HepG2 (cell line): ENCODE measurements at regions not wholly inside any gene's neighbourhood (a gene's known extent, or its start where the extent isn't known, plus 50 kb on each side); places are given as distances from the start of the nearest gene placed in this dataset.

Experiments used
- ATAC-seq: fragments of 200-7000 bp; cut with Tn5 transposase; 3 replicates; pipeline ENCODE4 v1.9.1; 2020; ENCODE audit warnings: mild to moderate bottlenecking, moderate library complexity
- BruUV-seq: library from RNA; stranded (reverse); fragments of 400-500 nt; replicated peaks from 2 replicates; lab custom pipeline; 2021; lab: Mats Ljungman, UMichigan
- CTCF ChIA-PET: fragments of 300-600 bp; formaldehyde crosslinking; extraction: SDS; loops from one replicate; lab custom pipeline; 2021; ENCODE audit warnings: low total read pairs, inconsistent platforms, low intra/inter-chr PET ratio; lab: Yijun Ruan, JAX
- POLR2A ChIA-PET: fragments of 350-600 bp; sonication (Branson Sonifier 250); formaldehyde crosslinking; loops from one replicate; lab custom pipeline; 2020; ENCODE audit warnings: antibody characterized with exemption, inconsistent platforms; lab: Yijun Ruan, JAX
- DNase-seq: peaks from one replicate; pipeline ENCODE4 v3.0.0-alpha.2; 2015; ENCODE audit warnings: low spot score
- FAIRE-seq: peaks from 3 replicates; lab custom pipeline; 2011; peaks lifted over from hg19 to GRCh38; lab: Jason Lieb, UNC
- H2AFZ ChIP-seq: one replicate; pipeline ENCODE4 v1.6.1; 2011; ENCODE audit warnings: low read length, inconsistent platforms
- H3K27ac ChIP-seq: fragments of 300-600 bp; 3 replicates; pipeline ENCODE4 v1.8.0; 2011; ENCODE audit warnings: mixed run types, mild to moderate bottlenecking, mixed read lengths, low read length, inconsistent platforms; ENCODE audit not compliant: insufficient read depth; ENCODE audit errors: extremely low read length
- H3K27me3 ChIP-seq, 2 experiments: fragments of 200-600 bp in 1 of 2; 2 replicates in 1 of 2; 3 replicates in 1 of 2; pipeline versions ENCODE4 v1.6.0 to v1.8.0; 2011; ENCODE audit warnings: low read length in 2 of 2, mild to moderate bottlenecking in 2 of 2, moderate library complexity in 2 of 2, inconsistent platforms in 1 of 2; ENCODE audit not compliant: insufficient read depth in 2 of 2, control insufficient read depth in 1 of 2
- H3K36me3 ChIP-seq, 2 experiments: fragments of 200-600 bp in 1 of 2; replicated peaks in 1 of 2; 2 replicates in 1 of 2; 3 replicates in 1 of 2; pipeline versions ENCODE4 v1.5.1 to v1.8.0; 2011; ENCODE audit warnings: low read length in 2 of 2, inconsistent platforms in 1 of 2; ENCODE audit not compliant: insufficient read depth in 2 of 2, control insufficient read depth in 1 of 2
- H3K4me1 ChIP-seq: 2 replicates; pipeline ENCODE4 v1.5.1; 2012; ENCODE audit warnings: low read length, inconsistent platforms; ENCODE audit not compliant: insufficient read depth
- H3K4me2 ChIP-seq: 2 replicates; pipeline ENCODE4 v1.6.0; 2011; ENCODE audit warnings: low read depth, low read length, inconsistent platforms
- H3K4me3 ChIP-seq, 3 experiments: fragments of 200-600 bp in 1 of 3; sonication (generic), shearing (Covaris generic) in 1 of 3; replicated peaks in 1 of 3; 2 replicates each; pipeline ENCODE4 v1.5.1; 2011 to 2016; ENCODE audit warnings: low read length in 3 of 3, inconsistent platforms in 2 of 3, low read depth in 2 of 3, mild to moderate bottlenecking in 2 of 3, control low read depth in 1 of 3, mixed read lengths in 1 of 3; ENCODE audit not compliant: insufficient read depth in 1 of 3
- H3K79me2 ChIP-seq: one replicate; pipeline ENCODE4 v1.6.1; 2011; ENCODE audit warnings: low read length, inconsistent platforms; ENCODE audit not compliant: insufficient read depth
- H3K9ac ChIP-seq: 2 replicates; pipeline ENCODE4 v1.6.0; 2011; ENCODE audit warnings: mild to moderate bottlenecking, low read depth, low read length, inconsistent platforms; ENCODE audit not compliant: insufficient read depth
- H3K9me3 ChIP-seq: 2 replicates; pipeline ENCODE4 v1.5.1; 2012; ENCODE audit warnings: mild to moderate bottlenecking, low read length
- H4K20me1 ChIP-seq: 2 replicates; pipeline ENCODE4 v1.6.0; 2011; ENCODE audit warnings: inconsistent platforms, mild to moderate bottlenecking, low read length, moderate library complexity; ENCODE audit not compliant: insufficient read depth
- AKNA ChIP-seq: sonication (generic); formaldehyde crosslinking; IDR thresholded peaks from 2 replicates; pipeline ENCODE4 v1.4.0; 2020; ENCODE audit warnings: missing genetic modification reagents, borderline replicate concordance
- ARID2 ChIP-seq: sonication (generic); formaldehyde crosslinking; IDR thresholded peaks from 2 replicates; pipeline ENCODE4 v1.8.1; 2022; ENCODE audit warnings: mild to moderate bottlenecking, missing genetic modification reagents, borderline replicate concordance
- JUND ChIP-seq: sonication (generic); formaldehyde crosslinking; IDR thresholded peaks from 2 replicates; pipeline ENCODE4 v1.8.0; 2022; ENCODE audit warnings: mild to moderate bottlenecking, missing genetic modification reagents
- NR1H2 ChIP-seq: sonication (generic); formaldehyde crosslinking; IDR thresholded peaks from 2 replicates; pipeline ENCODE4 v1.8.1; 2022; ENCODE audit warnings: low read depth, missing genetic modification reagents, borderline replicate concordance
- NR2C2 ChIP-seq: sonication (generic); formaldehyde crosslinking; IDR thresholded peaks from 2 replicates; pipeline ENCODE4 v1.4.0; 2020; ENCODE audit warnings: missing genetic modification reagents, mild to moderate bottlenecking, moderate library complexity, borderline replicate concordance
- SMYD3 ChIP-seq: sonication (generic); formaldehyde crosslinking; IDR thresholded peaks from 2 replicates; pipeline ENCODE4 v1.8.1; 2023; ENCODE audit warnings: mild to moderate bottlenecking, missing genetic modification reagents
- SUZ12 ChIP-seq: fragments of 150-350 bp; IDR thresholded peaks from 2 replicates; pipeline ENCODE4 v1.6.1; 2014; ENCODE audit warnings: low read depth, low read length
- WGBS: methylation state at CpG from one replicate; pipeline ENCODE4 v1.1.6; 2017; ENCODE audit warnings: low lambda C conversion rate; 5-methylcytosine and 5-hydroxymethylcytosine counted together
- in situ Hi-C: cut with HindIII; loops from 2 replicates; pipeline ENCODE4 v1.10.0; 2017; ENCODE audit warnings: low pct_unique_long_range_greater_than_20kb; ENCODE audit not compliant: extremely low pct_ligation_motif_present
- intact Hi-C: fragments of 100-400 bp; cut with micrococcal nuclease; formaldehyde crosslinking; loops from one replicate; pipeline ENCODE4 v1.10.0; 2022; ENCODE audit not compliant: unreplicated experiment
- TF ChIP-seq, protein P1 (sequence below): sonication (generic); formaldehyde crosslinking; conservative IDR thresholded peaks from 2 replicates; pipeline ENCODE4 v1.8.0; 2022; ENCODE audit warnings: missing genetic modification reagents

GRCh38 chr13:109665240-109665639 lies 121.1 kb downstream of the IRS2 start:
- DNase-seq (no peak), ATAC-seq (no peak), FAIRE-seq (no peak)
- in situ Hi-C loops (no loop called here), intact Hi-C loops (no loop called here)
- WGBS: 42% methylated on average over 8 of the region's 8 CpGs
- Histone ChIP-seq H3K4me2 (no peak overlapping the region), H3K27me3 (peaks cover 1 to 5% of the 10 kb centered on the region in 2 experiments; a peak in 2 of 5 replicates), H3K4me3 (no peak overlapping the region), H3K4me1 (no peaks in the 10 kb centered on the region), H3K27ac (no peak overlapping the region), H2AFZ (no peak overlapping the region), H3K36me3 (no peaks in the 10 kb centered on the region), H3K9ac (no peak overlapping the region), H3K79me2 (no peaks in the 10 kb centered on the region), H4K20me1 (no peaks in the 10 kb centered on the region), H3K9me3 (no peaks in the 10 kb centered on the region)
- no peak for TF ChIP-seq NR1H2 (CRISPR knock-in tag)
- TF ChIP-seq SUZ12: no peak
- TF ChIP-seq, protein P1, sequence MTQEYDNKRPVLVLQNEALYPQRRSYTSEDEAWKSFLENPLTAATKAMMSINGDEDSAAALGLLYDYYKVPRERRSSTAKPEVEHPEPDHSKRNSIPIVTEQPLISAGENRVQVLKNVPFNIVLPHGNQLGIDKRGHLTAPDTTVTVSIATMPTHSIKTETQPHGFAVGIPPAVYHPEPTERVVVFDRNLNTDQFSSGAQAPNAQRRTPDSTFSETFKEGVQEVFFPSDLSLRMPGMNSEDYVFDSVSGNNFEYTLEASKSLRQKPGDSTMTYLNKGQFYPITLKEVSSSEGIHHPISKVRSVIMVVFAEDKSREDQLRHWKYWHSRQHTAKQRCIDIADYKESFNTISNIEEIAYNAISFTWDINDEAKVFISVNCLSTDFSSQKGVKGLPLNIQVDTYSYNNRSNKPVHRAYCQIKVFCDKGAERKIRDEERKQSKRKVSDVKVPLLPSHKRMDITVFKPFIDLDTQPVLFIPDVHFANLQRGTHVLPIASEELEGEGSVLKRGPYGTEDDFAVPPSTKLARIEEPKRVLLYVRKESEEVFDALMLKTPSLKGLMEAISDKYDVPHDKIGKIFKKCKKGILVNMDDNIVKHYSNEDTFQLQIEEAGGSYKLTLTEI (CRISPR knock-in tag): no peak
- TF ChIP-seq AKNA (CRISPR knock-in tag): no peak
- no peak for TF ChIP-seq JUND (CRISPR knock-in tag)
- no peak for TF ChIP-seq ARID2 (CRISPR knock-in tag)
- TF ChIP-seq NR2C2: no peak
- no peak for TF ChIP-seq SMYD3 (CRISPR knock-in tag)
- ChIA-PET POLR2A (no interaction called here), CTCF (no interaction called here)
- no TSS peak for BruUV-seq
